Stimulated activated CD4-positive, alpha-beta T cell treated with anti-CD3 and anti-CD28 coated beads, Interleukin-4, amount 100 ng/mL, for 48 hours (primary cell): ENCODE measurements at regions not wholly inside any gene's neighbourhood (a gene's known extent, or its start where the extent isn't known, plus 50 kb on each side); places are given as distances from the start of the nearest gene placed in this dataset.
"Not testable (repeated sequence)": the region's sequence is repeated elsewhere in the genome, so short reads cannot be mapped to it uniquely, and the experiment has no call there.

ENCODE experiments used
- DNase-seq, 2 donors: peaks; one replicate each; pipeline ENCODE4 v3.0.0-alpha.2; 2020; ENCODE audit warnings: low read depth in 2 of 2

- no peak for DNase-seq
These were observed 50.0 kb upstream of the EMX2 start for GRCh38 chr10:117492504-117492903.

- DNase-seq: no peak
These were observed 54.5 kb upstream of the EMX2 start for GRCh38 chr10:117488004-117488403.

GRCh38 chr10:117486606-117487005 is 55.9 kb upstream of the EMX2 start:
- DNase-seq: no peak

GRCh38 chr10:117483056-117483590 is 59.4 kb upstream of the EMX2 start:
- DNase-seq: no peak

GRCh38 chr10:117481011-117481410 is 61.5 kb upstream of the EMX2 start:
- DNase-seq: not testable (repeated sequence)

- no peak for DNase-seq
These were observed 62.4 kb upstream of the EMX2 start for GRCh38 chr10:117480097-117480496.

GRCh38 chr10:117477961-117478670 is 64.4 kb upstream of the EMX2 start:
- DNase-seq: no peak

GRCh38 chr10:117477211-117477947 is 65.2 kb upstream of the EMX2 start:
- no peak for DNase-seq

- no peak for DNase-seq
These were observed 65.8 kb upstream of the EMX2 start for GRCh38 chr10:117476716-117477115.

- no peak for DNase-seq
These were observed 66.3 kb upstream of the EMX2 start for GRCh38 chr10:117476281-117476680.

- no peak for DNase-seq
These were observed 69.7 kb upstream of the EMX2 start for GRCh38 chr10:117472872-117473271.

GRCh38 chr10:117471344-117471874 is 71.1 kb upstream of the EMX2 start:
- DNase-seq: no peak

GRCh38 chr10:117470733-117471132 is 71.8 kb upstream of the EMX2 start:
- DNase-seq: no peak

- no peak for DNase-seq
These were observed 73.9 kb upstream of the EMX2 start for GRCh38 chr10:117468665-117469064.

- DNase-seq: no peak
These were observed 78.4 kb upstream of the EMX2 start for GRCh38 chr10:117464176-117464575.

- DNase-seq: no peak
These were observed 79.0 kb upstream of the EMX2 start for GRCh38 chr10:117463545-117463920.

GRCh38 chr10:117462816-117463544 is 79.6 kb upstream of the EMX2 start:
- no peak for DNase-seq

- DNase-seq: no peak
These were observed 80.1 kb upstream of the EMX2 start for GRCh38 chr10:117462424-117462792.

GRCh38 chr10:117461766-117462423 is 80.7 kb upstream of the EMX2 start:
- no peak for DNase-seq

GRCh38 chr10:117460846-117461765 is 81.4 kb upstream of the EMX2 start:
- DNase-seq: no peak

GRCh38 chr10:117458571-117458970 is 83.3 kb upstream of the PDZD8 start:
- no peak for DNase-seq
